ENCODE measurements at regions not wholly inside any gene's neighbourhood (a gene's known extent, or its start where the extent isn't known, plus 50 kb on each side); places are given as distances from the start of the nearest gene placed in this dataset.

GRCh38 chr3:44065311-44066094 is 176.2 kb upstream of the TOPAZ1 start:
- no peak for DNase-seq

- DNase-seq = no peak
These were observed 174.9 kb upstream of the TOPAZ1 start for GRCh38 chr3:44066806-44067205.

DNA sequence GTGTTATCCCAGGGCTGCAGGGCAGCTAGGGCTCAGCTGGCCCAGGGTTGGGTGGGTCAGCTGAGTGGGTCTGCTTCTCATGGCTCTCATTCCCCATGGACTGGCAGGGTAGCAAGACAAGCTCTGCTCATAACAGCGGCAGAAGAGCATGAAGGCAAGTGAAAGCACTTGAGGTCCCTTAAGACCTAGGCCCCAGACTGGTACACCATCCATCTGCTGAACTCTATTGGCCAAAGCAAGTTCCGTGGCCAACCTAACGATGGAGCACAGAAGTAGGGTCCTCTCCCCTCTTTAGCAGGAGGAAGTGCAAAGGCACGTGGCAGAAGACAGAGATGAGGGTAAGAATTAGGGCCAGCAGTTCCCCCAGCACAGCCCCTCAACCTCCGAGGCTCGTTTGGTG is 174.3 kb upstream of the TOPAZ1 start:
- DNase-seq = no peak

GRCh38 chr3:44068753-44069152 is 172.9 kb upstream of the TOPAZ1 start:
- no peak for DNase-seq

DNA sequence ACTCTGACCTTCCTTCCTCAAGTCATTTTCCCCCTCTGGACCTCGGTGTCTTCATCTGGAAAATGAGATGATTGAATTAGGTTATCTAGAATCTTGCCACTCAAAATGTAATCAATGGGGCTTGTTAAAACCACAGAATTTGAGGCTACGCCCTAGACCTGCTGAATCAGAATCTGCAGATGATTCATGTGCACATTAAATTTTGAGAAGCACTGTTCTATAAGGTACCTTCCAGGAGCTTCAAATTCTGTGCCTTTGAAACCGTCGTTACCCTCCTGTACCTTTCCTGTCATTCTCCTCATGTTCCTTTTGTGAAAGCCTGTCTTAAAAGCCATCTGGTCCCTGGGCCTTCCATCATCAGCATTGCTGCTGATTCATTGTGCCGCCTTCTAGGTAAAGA is 172.4 kb upstream of the TOPAZ1 start:
- no peak for DNase-seq

DNA sequence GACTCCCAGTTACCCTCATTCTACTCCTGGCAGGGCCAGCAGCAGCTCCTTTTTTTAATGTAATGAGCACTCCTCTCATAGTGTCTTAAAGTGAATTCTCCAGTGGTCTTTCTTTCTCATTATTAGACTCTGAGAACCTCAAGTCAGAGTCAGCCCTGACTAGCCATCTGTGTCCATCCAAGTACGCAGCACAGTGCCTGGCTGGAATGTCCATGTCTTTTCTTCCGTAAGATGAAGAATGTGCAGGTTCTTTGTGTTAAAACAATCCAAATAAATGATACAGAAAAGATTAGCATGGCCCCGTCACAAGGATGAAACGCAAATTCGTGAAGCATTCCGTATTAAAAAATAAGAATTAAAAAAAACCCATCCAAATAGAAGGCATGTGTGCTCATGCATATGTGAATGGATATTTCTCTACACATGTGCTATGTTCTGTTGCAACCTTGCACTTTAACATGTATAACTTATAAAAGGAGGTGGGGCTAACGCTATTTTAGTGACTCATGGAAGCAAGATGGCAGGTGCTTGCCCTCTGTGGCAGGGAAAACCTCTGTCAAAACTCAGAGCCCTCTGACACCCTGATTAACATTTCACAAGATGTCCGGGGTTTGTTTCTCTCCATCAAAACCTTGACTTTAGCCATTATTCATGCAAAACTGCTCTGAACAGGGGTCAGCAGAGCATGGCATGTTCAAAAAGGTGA is 170.7 kb upstream of the TOPAZ1 start:
- DNase-seq = no peak

GRCh38 chr3:44072601-44073540 is 168.8 kb upstream of the TOPAZ1 start:
- DNase-seq = no peak

DNA sequence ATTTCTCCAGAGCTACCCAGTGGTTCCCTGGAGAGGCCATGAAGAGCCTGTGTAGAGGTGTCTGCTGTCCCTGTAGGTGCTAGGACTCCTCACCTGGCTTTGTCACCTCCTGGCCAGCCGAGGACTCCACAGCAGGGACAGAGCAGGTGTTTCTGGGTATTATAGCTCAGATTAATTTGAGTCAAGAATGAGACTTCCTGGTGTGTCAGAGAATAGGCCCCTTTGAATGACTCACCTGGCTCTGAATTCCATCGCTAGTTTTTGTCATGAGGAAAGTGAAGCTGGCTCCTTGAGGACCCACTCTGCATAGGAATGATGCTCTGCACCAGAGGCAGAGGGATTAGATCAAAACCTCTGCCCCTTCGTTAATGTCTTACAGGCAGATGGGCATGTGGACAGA is 167.5 kb upstream of the TOPAZ1 start:
- no peak for DNase-seq

DNA sequence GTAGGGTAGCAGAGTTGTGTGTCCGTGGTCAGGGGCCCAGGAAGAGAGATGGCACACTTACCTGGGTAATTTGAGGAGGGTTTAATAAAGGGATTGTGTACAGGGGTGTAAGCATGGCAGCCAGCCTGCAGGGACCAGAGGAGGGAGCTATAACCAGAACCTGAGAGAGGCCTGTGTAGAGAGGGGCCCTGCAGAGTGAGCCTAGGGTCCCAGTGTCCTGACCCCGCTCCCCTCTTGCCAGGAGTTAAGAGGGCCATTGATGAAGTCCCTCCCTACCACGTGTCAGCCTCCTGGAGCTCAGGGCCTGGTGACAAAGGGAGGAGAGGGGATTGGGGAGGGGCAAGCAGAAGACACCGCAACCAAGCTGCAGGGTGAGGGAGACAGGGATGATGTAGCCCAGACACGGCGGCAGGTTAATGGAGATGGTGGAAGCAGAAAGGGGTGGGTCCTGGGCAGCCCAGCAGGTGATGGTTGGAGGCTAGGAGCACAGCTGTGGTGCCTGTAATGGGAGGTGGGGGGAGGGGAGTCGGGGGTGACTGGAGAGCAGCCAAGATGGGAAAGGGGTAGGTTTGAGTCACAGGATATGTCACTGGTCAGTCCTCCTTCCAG is 165.4 kb upstream of the TOPAZ1 start:
- no peak for DNase-seq

GRCh38 chr3:44077267-44077666 is 164.4 kb upstream of the TOPAZ1 start:
- DNase-seq = no peak

- DNase-seq = no peak
These were observed 162.8 kb upstream of the TOPAZ1 start for GRCh38 chr3:44078863-44079262.

GRCh38 chr3:44079916-44080315 is 161.8 kb upstream of the TOPAZ1 start:
- DNase-seq = no peak

- no peak for DNase-seq
These were observed 161.1 kb upstream of the TOPAZ1 start for GRCh38 chr3:44080474-44081072.

GRCh38 chr3:44090036-44090435 is 151.7 kb upstream of the TOPAZ1 start:
- DNase-seq = no peak

GRCh38 chr3:44092497-44092896 is 149.2 kb upstream of the TOPAZ1 start:
- no peak for DNase-seq

- DNase-seq = no peak
These were observed 148.2 kb upstream of the TOPAZ1 start for GRCh38 chr3:44093531-44093930.

- DNase-seq = no peak
These were observed 142.8 kb upstream of the TOPAZ1 start for GRCh38 chr3:44098656-44099415.

GRCh38 chr3:44099566-44100297 is 142.0 kb upstream of the TOPAZ1 start:
- no peak for DNase-seq

DNA sequence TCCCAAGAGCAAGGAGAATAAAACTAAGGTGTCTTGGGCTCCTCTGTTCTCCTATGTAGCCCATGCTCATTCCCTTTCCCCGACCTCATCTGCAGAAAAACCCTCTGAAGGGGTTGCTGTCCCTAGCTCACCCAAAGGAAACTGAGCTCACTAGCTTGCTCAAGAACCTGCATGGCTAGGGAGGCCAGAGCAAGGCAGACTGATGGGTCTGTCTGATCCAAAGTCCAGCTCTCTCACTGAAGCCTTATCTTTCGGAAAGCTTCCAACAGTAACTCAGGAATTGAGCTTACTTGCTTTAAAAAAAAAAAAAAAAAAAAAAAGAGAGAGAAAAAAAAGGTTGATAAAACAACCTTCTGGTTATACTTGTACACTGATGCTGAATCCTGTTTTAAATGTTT is 141.4 kb upstream of the TOPAZ1 start:
- no peak for DNase-seq

DNA sequence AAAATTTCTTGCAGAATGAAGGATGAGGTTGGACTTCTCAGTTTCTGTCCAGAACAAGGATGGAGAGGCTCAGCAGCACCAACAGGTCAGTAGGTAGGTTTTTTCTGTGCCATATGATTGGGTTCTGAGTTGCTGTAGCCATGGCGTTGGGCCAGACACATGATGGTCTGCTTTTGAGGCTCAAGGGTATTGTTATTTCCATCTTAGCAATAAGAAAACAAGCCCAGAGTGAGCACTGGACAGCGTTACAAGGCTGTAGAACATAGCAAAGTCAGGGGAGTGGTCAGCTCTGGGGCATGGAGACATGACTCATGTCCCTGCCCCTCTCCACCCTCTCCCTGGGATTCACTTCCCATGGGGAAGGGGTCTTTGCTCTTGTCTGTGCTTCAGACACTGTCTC is 137.6 kb upstream of the TOPAZ1 start:
- no peak for DNase-seq

Data from activated CD4-positive, alpha-beta T cell treated with anti-CD3 and anti-CD28 coated beads for 48 hours (primary cell).